Fibroblast of skin of back (primary cell): ENCODE measurements at regions not wholly inside any gene's neighbourhood (a gene's known extent, or its start where the extent isn't known, plus 50 kb on each side); places are given as distances from the start of the nearest gene placed in this dataset.

ENCODE experiments used
- DNase-seq: peaks from one replicate; pipeline ENCODE4 v3.0.0-alpha.2; 2013

GRCh38 chr6:21429291-21429690 lies 164.3 kb upstream of the SOX4 start:
- DNase-seq, result no peak

GRCh38 chr6:21431526-21431925 lies 162.0 kb upstream of the SOX4 start:
- no peak for DNase-seq

GRCh38 chr6:21436625-21437024 lies 156.9 kb upstream of the SOX4 start:
- no peak for DNase-seq

- peak; percentile 2 for DNase-seq
Observed at GRCh38 chr6:21437581-21437980, 156.0 kb upstream of the SOX4 start.

GRCh38 chr6:21438237-21438985 lies 155.1 kb upstream of the SOX4 start:
- peak; percentile 9 for DNase-seq

GRCh38 chr6:21438986-21439352 lies 154.6 kb upstream of the SOX4 start:
- no peak for DNase-seq

GRCh38 chr6:21441386-21441785 lies 152.2 kb upstream of the SOX4 start:
- peak; percentile 20 for DNase-seq

- no peak for DNase-seq
Observed at GRCh38 chr6:21442874-21443273, 150.7 kb upstream of the SOX4 start.

- no peak for DNase-seq
Observed at GRCh38 chr6:21444711-21445260, 148.8 kb upstream of the SOX4 start.

- no peak for DNase-seq
Observed at GRCh38 chr6:21447987-21448386, 145.6 kb upstream of the SOX4 start.

GRCh38 chr6:21448485-21449109 lies 145.0 kb upstream of the SOX4 start:
- DNase-seq, result no peak

- DNase-seq, result no peak
Observed at GRCh38 chr6:21450149-21450548, 143.4 kb upstream of the SOX4 start.

- DNase-seq, result no peak
Observed at GRCh38 chr6:21450628-21451027, 142.9 kb upstream of the SOX4 start.

- DNase-seq, result no peak
Observed at GRCh38 chr6:21451546-21452013, 142.0 kb upstream of the SOX4 start.

- DNase-seq, result no peak
Observed at GRCh38 chr6:21454262-21454661, 139.3 kb upstream of the SOX4 start.

GRCh38 chr6:21455071-21455470 lies 138.5 kb upstream of the SOX4 start:
- no peak for DNase-seq

GRCh38 chr6:21457647-21458046 lies 135.9 kb upstream of the SOX4 start:
- no peak for DNase-seq

- no peak for DNase-seq
Observed at GRCh38 chr6:21459641-21460040, 133.9 kb upstream of the SOX4 start.

GRCh38 chr6:21461844-21462518 lies 131.6 kb upstream of the SOX4 start:
- DNase-seq, result no peak

- no peak for DNase-seq
Observed at GRCh38 chr6:21462519-21462852, 131.1 kb upstream of the SOX4 start.

- DNase-seq, result no peak
Observed at GRCh38 chr6:21467091-21467490, 126.5 kb upstream of the SOX4 start.

GRCh38 chr6:21468461-21468860 lies 125.1 kb upstream of the SOX4 start:
- no peak for DNase-seq

GRCh38 chr6:21469213-21469612 lies 124.3 kb upstream of the SOX4 start:
- DNase-seq, result no peak

- no peak for DNase-seq
Observed at GRCh38 chr6:21476112-21476511, 117.4 kb upstream of the SOX4 start.
